Hepatocyte (in vitro differentiated cells): ENCODE measurements at regions not wholly inside any gene's neighbourhood (a gene's known extent, or its start where the extent isn't known, plus 50 kb on each side); places are given as distances from the start of the nearest gene placed in this dataset.

Experiments
- DNase-seq: peaks from one replicate; pipeline ENCODE4 v3.0.0-alpha.2; 2016; ENCODE audit warnings: low spot score
- H2AFZ ChIP-seq: fragments of 200-600 bp; sonication (generic); 2 replicates; pipeline ENCODE4 v1.6.0; 2016; ENCODE audit warnings: antibody characterized with exemption, mild to moderate bottlenecking
- H3K27ac ChIP-seq: fragments of 200-600 bp; sonication (generic); 2 replicates; pipeline ENCODE4 v1.5.1; 2016; ENCODE audit warnings: mild to moderate bottlenecking
- H3K27me3 ChIP-seq: fragments of 200-600 bp; sonication (generic); 2 replicates; pipeline ENCODE4 v1.6.1; 2016
- H3K36me3 ChIP-seq: fragments of 200-600 bp; sonication (generic); replicated peaks from 2 replicates; pipeline ENCODE4 v1.5.1; 2016; ENCODE audit warnings: low read depth; ENCODE audit not compliant: insufficient read depth
- H3K4me1 ChIP-seq: fragments of 200-600 bp; sonication (generic); 2 replicates; pipeline ENCODE4 v1.5.1; 2016; ENCODE audit warnings: mild to moderate bottlenecking, moderate library complexity; ENCODE audit not compliant: insufficient read depth
- H3K4me2 ChIP-seq: fragments of 200-600 bp; sonication (generic); 2 replicates; pipeline ENCODE4 v1.6.0; 2016
- H3K4me3 ChIP-seq: fragments of 200-600 bp; sonication (generic); 2 replicates; pipeline ENCODE4 v1.5.1; 2016; ENCODE audit warnings: mild to moderate bottlenecking
- H3K79me2 ChIP-seq: fragments of 200-600 bp; sonication (generic); 2 replicates; pipeline ENCODE4 v1.6.0; 2017; ENCODE audit warnings: mild to moderate bottlenecking
- H3K9me2 ChIP-seq: fragments of 200-600 bp; sonication (generic); replicated peaks from 2 replicates; pipeline ENCODE4 v1.6.0; 2017; ENCODE audit warnings: mild to moderate bottlenecking; ENCODE audit not compliant: insufficient read depth
- H3K9me3 ChIP-seq: fragments of 200-600 bp; sonication (generic); 2 replicates; pipeline ENCODE4 v1.5.1; 2016; ENCODE audit warnings: low read depth, mild to moderate bottlenecking
- H4K20me1 ChIP-seq: fragments of 200-600 bp; sonication (generic); 2 replicates; pipeline ENCODE4 v1.6.0; 2016; ENCODE audit warnings: mild to moderate bottlenecking; ENCODE audit not compliant: insufficient read depth, poor library complexity, severe bottlenecking
- CTCF ChIP-seq: fragments of 200-600 bp; sonication (generic); IDR thresholded peaks from 2 replicates; pipeline ENCODE4 v1.5.1; 2016; ENCODE audit warnings: antibody characterized with exemption, mild to moderate bottlenecking; ENCODE audit not compliant: poor library complexity
- EZH2 ChIP-seq: fragments of 200-600 bp; sonication (generic); IDR thresholded peaks from 2 replicates; pipeline ENCODE4 v1.6.1; 2016; ENCODE audit warnings: antibody characterized with exemption, mild to moderate bottlenecking, borderline replicate concordance
- EZH2phosphoT487 ChIP-seq: fragments of 200-600 bp; sonication (generic); IDR thresholded peaks from one replicate; pipeline ENCODE4 v1.6.1; 2018; ENCODE audit warnings: antibody characterized with exemption, mild to moderate bottlenecking, low read depth, moderate library complexity; ENCODE audit not compliant: unreplicated experiment, severe bottlenecking
- WGBS: methylation state at CpG from one replicate; pipeline ENCODE4 v1.1.6; 2016; ENCODE audit warnings: low lambda C conversion rate; ENCODE audit errors: missing lambda C conversion rate; 5-methylcytosine and 5-hydroxymethylcytosine counted together

GRCh38 chr5:93252165-93252564, 328.9 kb downstream of the NR2F1-AS1 start:
- DNase-seq, result no peak
- Histone ChIP-seq H3K4me1 (peaks cover 6% of the 10 kb centered on the region), H3K79me2 (no peaks in the 10 kb centered on the region), H3K4me3 (no peak overlapping the region), H3K9me2 (no peaks in the 10 kb centered on the region), H3K9me3 (no peaks in the 10 kb centered on the region), H2AFZ (no peak overlapping the region), H4K20me1 (no peaks in the 10 kb centered on the region), H3K27ac (no peak overlapping the region), H3K36me3 (no peaks in the 10 kb centered on the region), H3K4me2 (no peak overlapping the region), H3K27me3 (no peaks in the 10 kb centered on the region)
- TF ChIP-seq EZH2phosphoT487 (no peak), EZH2 (no peak), CTCF (no peak)
- WGBS, result 88% methylated on average over 4 of the region's 4 CpGs

- Histone ChIP-seq H2AFZ (no peak overlapping the region), H3K36me3 (no peaks in the 10 kb centered on the region), H3K27me3 (no peaks in the 10 kb centered on the region), H3K9me3 (no peaks in the 10 kb centered on the region), H4K20me1 (no peaks in the 10 kb centered on the region), H3K79me2 (no peaks in the 10 kb centered on the region), H3K4me2 (no peak overlapping the region), H3K27ac (no peak overlapping the region), H3K9me2 (no peaks in the 10 kb centered on the region), H3K4me1 (peaks cover 6% of the 10 kb centered on the region), H3K4me3 (no peak overlapping the region)
- WGBS, result 99% methylated on average over 2 of the region's 2 CpGs
- DNase-seq, result no peak
- no peak for TF ChIP-seq EZH2phosphoT487
- TF ChIP-seq CTCF, result no peak
- TF ChIP-seq EZH2, result no peak
Measured at GRCh38 chr5:93251347-93251746, 329.7 kb downstream of the NR2F1-AS1 start.

GRCh38 chr5:93250424-93250823, 330.6 kb downstream of the NR2F1-AS1 start:
- Histone ChIP-seq H3K4me3 (no peak overlapping the region), H4K20me1 (no peaks in the 10 kb centered on the region), H2AFZ (no peak overlapping the region), H3K4me1 (peaks cover 14% of the 10 kb centered on the region), H3K36me3 (no peaks in the 10 kb centered on the region), H3K27me3 (no peaks in the 10 kb centered on the region), H3K9me3 (no peaks in the 10 kb centered on the region), H3K9me2 (no peaks in the 10 kb centered on the region), H3K27ac (no peak overlapping the region), H3K79me2 (no peaks in the 10 kb centered on the region), H3K4me2 (peak overlapping the region; percentile 45)
- WGBS, result 67% methylated on average over 2 of the region's 2 CpGs
- DNase-seq, result no peak
- TF ChIP-seq EZH2phosphoT487 (no peak), EZH2 (no peak), CTCF (no peak)

GRCh38 chr5:93249651-93250289, 331.2 kb downstream of the NR2F1-AS1 start:
- 64% methylated on average over 11 of the region's 11 CpGs for WGBS
- no peaks in the 10 kb centered on the region for H3K27me3 ChIP-seq
- H3K9me2 ChIP-seq, result no peaks in the 10 kb centered on the region
- no peaks in the 10 kb centered on the region for H4K20me1 ChIP-seq
- no peak overlapping the region for H2AFZ ChIP-seq
- H3K79me2 ChIP-seq, result no peaks in the 10 kb centered on the region
- no peaks in the 10 kb centered on the region for H3K36me3 ChIP-seq
- H3K4me1 ChIP-seq, result peaks cover 19% of the 10 kb centered on the region
- H3K27ac ChIP-seq, result peak overlapping the region; percentile 22
- H3K4me2 ChIP-seq, result peak overlapping the region; percentile 45
- H3K4me3 ChIP-seq, result no peak overlapping the region
- TF ChIP-seq EZH2, result no peak
- TF ChIP-seq EZH2phosphoT487, result no peak
- TF ChIP-seq CTCF, result no peak
- no peak for DNase-seq
- H3K9me3 ChIP-seq, result no peaks in the 10 kb centered on the region
